Spinal cord (tissue), 9 donors: ENCODE measurements at regions not wholly inside any gene's neighbourhood (a gene's known extent, or its start where the extent isn't known, plus 50 kb on each side); places are given as distances from the start of the nearest gene placed in this dataset.

Source experiments
- DNase-seq, 6 donors: peaks; one replicate each; pipeline versions ENCODE4 v3.0.0 to v3.0.0-alpha.2; 2013 to 2015; ENCODE audit warnings: low spot score in 6 of 6, low read depth in 4 of 6
- H3K27ac ChIP-seq: one replicate; pipeline ENCODE4 v1.5.1; 2013; ENCODE audit warnings: low read depth, low read length, control low read depth
- H3K27me3 ChIP-seq: one replicate; pipeline ENCODE4 v1.6.1; 2013; ENCODE audit warnings: low read length; ENCODE audit not compliant: control insufficient read depth, insufficient read depth
- H3K36me3 ChIP-seq: one replicate; pipeline ENCODE4 v1.6.1; 2013; ENCODE audit warnings: low read length; ENCODE audit not compliant: control insufficient read depth, insufficient read depth
- H3K4me1 ChIP-seq: one replicate; pipeline ENCODE4 v1.6.1; 2013; ENCODE audit warnings: low read length; ENCODE audit not compliant: control insufficient read depth, insufficient read depth
- H3K4me3 ChIP-seq: one replicate; pipeline ENCODE4 v1.5.1; 2013; ENCODE audit warnings: low read depth, low read length, control low read depth
- H3K9me3 ChIP-seq: one replicate; pipeline ENCODE4 v1.6.1; 2013; ENCODE audit warnings: low read length; ENCODE audit not compliant: control insufficient read depth, insufficient read depth
- WGBS: methylation state at CpG from one replicate; pipeline ENCODE4 v1.1.5; 2013; ENCODE audit warnings: missing lambda C conversion rate; ENCODE audit not compliant: insufficient coverage; 5-methylcytosine and 5-hydroxymethylcytosine counted together
- donor health status: healthy.

- no peak for DNase-seq
- Histone ChIP-seq H3K27ac (no peak overlapping the region), H3K4me1 (no peaks in the 10 kb centered on the region), H3K36me3 (no peaks in the 10 kb centered on the region), H3K9me3 (no peaks in the 10 kb centered on the region), H3K4me3 (no peak overlapping the region), H3K27me3 (no peaks in the 10 kb centered on the region)
- 93% methylated on average over 33 of the region's 33 CpGs for WGBS
These were observed 588.7 kb upstream of the SALL3 start for GRCh38 chr18:78390952-78391348.

DNA sequence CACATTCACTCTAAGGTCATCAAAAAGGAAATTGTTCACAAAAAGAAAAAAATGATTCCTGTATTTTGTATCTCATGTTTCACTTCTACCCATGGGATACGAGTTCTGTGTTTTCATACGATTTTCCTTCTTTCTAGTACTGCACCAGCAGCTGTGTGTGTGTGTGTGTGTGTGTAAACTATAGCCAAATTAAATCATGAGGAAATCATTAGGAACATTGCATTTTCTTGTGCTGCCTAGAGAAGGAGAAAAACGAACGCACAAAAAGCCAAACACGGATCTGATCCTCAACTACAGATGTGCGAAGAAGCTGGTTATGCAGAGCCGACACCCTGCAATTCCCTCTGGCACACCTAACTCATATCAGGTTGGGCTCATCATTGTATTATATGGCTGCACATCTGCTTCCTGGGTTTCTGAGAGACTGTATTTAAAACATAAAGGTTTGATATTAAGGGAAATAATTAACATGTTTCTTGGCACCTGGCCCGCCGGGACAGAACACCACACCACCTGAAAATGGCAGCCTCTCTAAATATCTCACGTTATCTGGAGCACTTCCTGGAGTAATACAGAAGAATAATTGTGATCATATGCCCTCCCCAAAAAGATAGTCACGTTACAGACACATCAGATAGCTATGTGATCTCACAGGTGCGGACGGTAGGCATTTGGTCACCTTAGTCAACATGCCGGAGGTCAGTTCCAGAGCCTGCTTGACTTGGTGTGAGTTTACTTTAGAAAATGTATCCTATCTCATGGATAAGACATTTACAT is 586.3 kb upstream of the SALL3 start:
- no peak for DNase-seq
- Histone ChIP-seq H3K27ac (no peak overlapping the region), H3K27me3 (no peaks in the 10 kb centered on the region), H3K36me3 (no peaks in the 10 kb centered on the region), H3K4me3 (no peak overlapping the region), H3K4me1 (no peaks in the 10 kb centered on the region), H3K9me3 (no peaks in the 10 kb centered on the region)
- WGBS: 70% methylated on average over 4 of the region's 14 CpGs

GRCh38 chr18:78396077-78396476 is 583.5 kb upstream of the SALL3 start:
- H3K4me1 ChIP-seq: peaks cover 6% of the 10 kb centered on the region
- no peaks in the 10 kb centered on the region for H3K9me3 ChIP-seq
- no peak overlapping the region for H3K4me3 ChIP-seq
- no peak overlapping the region for H3K27ac ChIP-seq
- no peak for DNase-seq
- H3K27me3 ChIP-seq: no peaks in the 10 kb centered on the region
- 94% methylated on average over 16 of the region's 16 CpGs for WGBS
- no peaks in the 10 kb centered on the region for H3K36me3 ChIP-seq

DNA sequence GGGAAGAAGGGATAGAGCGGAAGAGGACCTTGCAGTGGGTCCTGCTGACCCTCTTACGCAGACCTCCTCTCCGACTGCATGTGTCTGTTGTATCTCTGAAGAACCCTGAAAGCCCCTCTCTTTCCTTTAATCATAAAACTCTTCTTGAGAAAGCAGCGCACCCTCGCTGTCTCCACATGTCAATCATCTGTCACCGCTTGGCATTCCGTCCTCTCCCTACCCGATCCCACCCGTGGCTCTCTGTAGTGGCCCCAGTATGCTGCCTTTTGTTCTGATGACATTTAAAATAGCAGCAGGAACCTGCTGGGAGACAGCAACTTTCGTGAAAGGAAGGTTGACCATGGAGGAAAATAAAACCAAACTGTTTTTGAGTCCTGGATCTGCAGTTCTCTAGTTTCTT is 582.9 kb upstream of the SALL3 start:
- H3K4me1 ChIP-seq: peaks cover 6% of the 10 kb centered on the region
- 86% methylated on average over 8 of the region's 10 CpGs for WGBS
- H3K27me3 ChIP-seq: no peaks in the 10 kb centered on the region
- H3K9me3 ChIP-seq: no peaks in the 10 kb centered on the region
- no peak overlapping the region for H3K27ac ChIP-seq
- no peaks in the 10 kb centered on the region for H3K36me3 ChIP-seq
- H3K4me3 ChIP-seq: no peak overlapping the region
- DNase-seq: no peak

GRCh38 chr18:78399992-78400503 is 579.6 kb upstream of the SALL3 start:
- 80% methylated on average over 17 of the region's 25 CpGs for WGBS
- Histone ChIP-seq H3K4me3 (no peak overlapping the region), H3K27me3 (no peaks in the 10 kb centered on the region), H3K27ac (no peak overlapping the region), H3K4me1 (peaks cover 6% of the 10 kb centered on the region), H3K36me3 (no peaks in the 10 kb centered on the region), H3K9me3 (no peaks in the 10 kb centered on the region)
- DNase-seq: no peak

DNA sequence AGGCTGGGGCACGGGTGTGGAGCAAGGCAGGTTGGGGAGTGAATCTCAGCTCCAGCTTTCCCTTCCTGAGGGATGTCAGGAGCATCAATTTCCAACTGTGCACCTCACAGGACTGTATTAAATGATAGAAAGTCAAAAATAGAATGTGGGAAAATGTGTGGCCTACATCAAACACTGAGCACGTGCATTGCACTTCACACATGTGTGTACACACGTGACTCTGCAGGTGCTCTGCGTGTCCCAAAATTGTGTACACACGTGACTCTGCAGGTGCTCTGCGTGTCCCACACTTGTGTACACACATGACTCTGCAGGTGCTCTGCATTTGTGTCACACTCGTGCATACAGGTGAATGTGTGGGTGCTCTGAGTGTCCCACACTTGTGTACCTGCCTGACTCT is 577.2 kb upstream of the SALL3 start:
- Histone ChIP-seq H3K4me3 (no peak overlapping the region), H3K9me3 (no peaks in the 10 kb centered on the region)

DNA sequence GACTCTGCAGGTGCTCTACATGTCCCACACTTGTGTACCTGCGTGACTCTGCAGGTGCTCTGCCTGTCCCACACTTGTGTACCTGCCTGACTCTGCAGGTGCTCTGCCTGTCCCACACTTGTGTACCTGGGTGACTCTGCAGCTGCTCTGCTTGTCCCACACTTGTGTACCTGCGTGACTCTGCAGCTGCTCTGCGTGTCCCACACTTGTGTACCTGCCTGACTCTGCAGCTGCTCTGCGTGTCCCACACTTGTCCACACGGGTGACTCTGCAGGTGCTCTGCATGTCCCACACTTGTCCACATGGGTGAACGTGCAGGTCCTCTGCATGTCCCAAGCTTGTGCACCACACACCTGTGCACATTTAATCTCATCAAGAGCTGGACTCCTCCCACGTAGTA is 576.7 kb upstream of the SALL3 start:
- DNase-seq: no peak
- H3K9me3 ChIP-seq: no peaks in the 10 kb centered on the region
- 85% methylated on average over 6 of the region's 7 CpGs for WGBS
- H3K4me3 ChIP-seq: no peak overlapping the region
- H3K36me3 ChIP-seq: no peaks in the 10 kb centered on the region
- peaks cover 6% of the 10 kb centered on the region for H3K4me1 ChIP-seq
- H3K27me3 ChIP-seq: no peaks in the 10 kb centered on the region
- H3K27ac ChIP-seq: no peak overlapping the region

More for the DNA sequence above, 577.2 kb upstream of the SALL3 start:
- Histone ChIP-seq H3K27me3 (no peaks in the 10 kb centered on the region), H3K4me1 (peaks cover 6% of the 10 kb centered on the region), H3K36me3 (no peaks in the 10 kb centered on the region), H3K27ac (no peak overlapping the region)
- 94% methylated on average over 7 of the region's 7 CpGs for WGBS
- no peak for DNase-seq

DNA sequence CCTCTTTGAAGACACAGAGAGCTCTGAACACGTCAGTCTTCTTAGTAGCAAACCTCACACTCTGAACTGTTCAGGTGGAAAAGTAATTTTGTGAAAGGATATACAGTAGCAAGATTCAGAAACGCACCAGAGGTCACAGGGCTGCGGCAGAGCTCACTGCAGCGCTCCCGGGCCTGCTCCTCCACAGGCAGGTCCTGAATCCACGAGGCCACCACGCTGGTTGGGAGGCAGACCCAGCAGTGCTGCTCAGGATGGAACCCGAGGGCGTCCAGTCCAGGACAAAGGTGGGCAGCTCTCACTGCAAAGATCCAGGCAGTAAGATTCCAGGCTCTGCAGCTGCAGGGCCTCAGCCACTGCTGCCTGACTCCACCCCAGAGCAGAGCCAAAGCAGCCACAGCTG is 576.2 kb upstream of the SALL3 start:
- peaks cover 6% of the 10 kb centered on the region for H3K4me1 ChIP-seq
- H3K36me3 ChIP-seq: no peaks in the 10 kb centered on the region
- WGBS: 88% methylated on average over 8 of the region's 9 CpGs
- H3K4me3 ChIP-seq: no peak overlapping the region
- no peaks in the 10 kb centered on the region for H3K9me3 ChIP-seq
- no peak overlapping the region for H3K27ac ChIP-seq
- no peak for DNase-seq
- no peaks in the 10 kb centered on the region for H3K27me3 ChIP-seq

- no peak overlapping the region for H3K4me3 ChIP-seq
- 90% methylated on average over 16 of the region's 16 CpGs for WGBS
- H3K4me1 ChIP-seq: no peaks in the 10 kb centered on the region
- no peak overlapping the region for H3K27ac ChIP-seq
- no peak for DNase-seq
- no peaks in the 10 kb centered on the region for H3K36me3 ChIP-seq
- no peaks in the 10 kb centered on the region for H3K27me3 ChIP-seq
- no peaks in the 10 kb centered on the region for H3K9me3 ChIP-seq
These were observed 573.9 kb upstream of the SALL3 start for GRCh38 chr18:78405763-78406162.

DNA sequence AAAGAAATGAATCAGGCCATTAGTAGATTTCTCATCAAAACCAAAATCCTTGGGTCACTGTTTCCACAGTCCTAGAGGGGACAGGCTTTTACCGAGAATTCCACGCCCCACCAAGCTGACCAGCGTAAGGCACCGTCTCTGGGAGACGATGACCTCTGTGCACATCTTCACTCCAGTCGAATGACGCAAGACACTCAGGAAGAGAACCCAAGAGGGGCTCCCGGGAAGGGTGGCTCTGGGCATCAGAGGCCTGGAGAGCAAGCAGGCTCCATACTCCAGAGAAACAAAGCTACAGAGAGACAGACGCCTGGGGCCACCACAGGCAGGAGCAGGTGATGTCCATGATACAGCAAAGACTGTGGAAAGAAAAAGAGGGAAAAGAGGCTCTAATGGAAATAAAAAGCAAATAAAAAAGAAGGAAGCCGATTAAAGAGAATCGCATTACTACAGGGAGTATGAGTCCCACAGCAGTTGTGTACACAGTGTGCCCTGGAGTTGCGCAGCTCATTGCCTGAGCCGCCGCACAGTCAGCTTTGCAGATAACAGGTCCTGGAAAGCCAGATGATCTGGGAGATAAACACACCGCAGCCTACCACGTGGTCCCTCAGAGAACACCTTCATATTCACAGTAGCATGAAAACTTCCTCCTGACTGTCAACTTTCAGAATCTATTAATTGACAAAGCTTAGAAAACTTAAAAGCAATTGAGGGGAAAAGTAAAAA is 572.7 kb upstream of the SALL3 start:
- no peaks in the 10 kb centered on the region for H3K27me3 ChIP-seq
- no peak for DNase-seq
- H3K4me3 ChIP-seq: no peak overlapping the region
- H3K36me3 ChIP-seq: no peaks in the 10 kb centered on the region
- WGBS: 92% methylated on average over 11 of the region's 16 CpGs
- no peaks in the 10 kb centered on the region for H3K9me3 ChIP-seq
- H3K4me1 ChIP-seq: no peaks in the 10 kb centered on the region
- H3K27ac ChIP-seq: no peak overlapping the region
